ENCODE measurements at regions not wholly inside any gene's neighbourhood (a gene's known extent, or its start where the extent isn't known, plus 50 kb on each side); places are given as distances from the start of the nearest gene placed in this dataset.

DNA sequence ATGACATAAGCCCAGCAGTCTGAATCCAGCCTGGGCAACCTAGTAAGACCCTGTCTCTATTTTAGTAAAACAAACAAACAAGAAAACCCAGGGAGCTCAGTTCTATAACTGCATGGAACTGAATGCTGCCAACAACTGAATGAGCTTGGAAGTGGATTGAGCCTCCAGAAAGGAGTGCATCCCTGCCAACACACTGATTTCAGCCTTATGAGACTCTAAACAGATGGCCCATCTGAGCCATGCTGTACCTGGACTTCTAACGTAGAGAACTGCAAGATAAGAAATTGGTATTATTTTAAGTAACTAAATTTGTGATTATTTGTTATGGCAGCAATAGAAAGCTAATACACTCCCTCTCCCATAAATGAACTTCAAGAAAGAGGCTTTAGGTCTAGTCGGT lies 150.4 kb upstream of the RAI14 start:
- no peak overlapping the region for H3K27ac ChIP-seq
- TF ChIP-seq, protein P1, sequence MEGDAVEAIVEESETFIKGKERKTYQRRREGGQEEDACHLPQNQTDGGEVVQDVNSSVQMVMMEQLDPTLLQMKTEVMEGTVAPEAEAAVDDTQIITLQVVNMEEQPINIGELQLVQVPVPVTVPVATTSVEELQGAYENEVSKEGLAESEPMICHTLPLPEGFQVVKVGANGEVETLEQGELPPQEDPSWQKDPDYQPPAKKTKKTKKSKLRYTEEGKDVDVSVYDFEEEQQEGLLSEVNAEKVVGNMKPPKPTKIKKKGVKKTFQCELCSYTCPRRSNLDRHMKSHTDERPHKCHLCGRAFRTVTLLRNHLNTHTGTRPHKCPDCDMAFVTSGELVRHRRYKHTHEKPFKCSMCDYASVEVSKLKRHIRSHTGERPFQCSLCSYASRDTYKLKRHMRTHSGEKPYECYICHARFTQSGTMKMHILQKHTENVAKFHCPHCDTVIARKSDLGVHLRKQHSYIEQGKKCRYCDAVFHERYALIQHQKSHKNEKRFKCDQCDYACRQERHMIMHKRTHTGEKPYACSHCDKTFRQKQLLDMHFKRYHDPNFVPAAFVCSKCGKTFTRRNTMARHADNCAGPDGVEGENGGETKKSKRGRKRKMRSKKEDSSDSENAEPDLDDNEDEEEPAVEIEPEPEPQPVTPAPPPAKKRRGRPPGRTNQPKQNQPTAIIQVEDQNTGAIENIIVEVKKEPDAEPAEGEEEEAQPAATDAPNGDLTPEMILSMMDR (conservative IDR thresholded peaks at IDR 0.05) = no peak

DNA sequence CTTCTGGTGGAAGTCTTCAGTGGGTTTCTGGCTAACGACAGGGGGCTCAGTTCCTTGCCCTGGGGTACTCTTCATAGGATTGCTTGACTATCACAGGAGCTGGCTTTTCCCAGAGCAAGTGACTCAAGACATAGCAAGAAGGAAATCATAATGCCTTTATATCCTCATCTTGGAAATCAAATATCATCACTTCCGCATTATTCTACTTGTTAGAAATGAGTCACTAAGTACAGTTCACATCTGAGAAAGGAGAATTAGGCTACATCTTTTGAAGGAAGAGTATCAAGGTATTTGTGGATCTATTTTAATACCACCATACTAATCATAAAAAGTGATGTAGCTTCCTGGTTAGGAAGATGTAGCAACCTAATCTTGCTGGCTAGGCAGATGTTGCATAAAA lies 148.2 kb upstream of the RAI14 start:
- TF ChIP-seq, protein P1 (conservative IDR thresholded peaks at IDR 0.05) = no peak
- H3K27ac ChIP-seq = no peak overlapping the region; the same call in 1 of the 2 replicates

DNA sequence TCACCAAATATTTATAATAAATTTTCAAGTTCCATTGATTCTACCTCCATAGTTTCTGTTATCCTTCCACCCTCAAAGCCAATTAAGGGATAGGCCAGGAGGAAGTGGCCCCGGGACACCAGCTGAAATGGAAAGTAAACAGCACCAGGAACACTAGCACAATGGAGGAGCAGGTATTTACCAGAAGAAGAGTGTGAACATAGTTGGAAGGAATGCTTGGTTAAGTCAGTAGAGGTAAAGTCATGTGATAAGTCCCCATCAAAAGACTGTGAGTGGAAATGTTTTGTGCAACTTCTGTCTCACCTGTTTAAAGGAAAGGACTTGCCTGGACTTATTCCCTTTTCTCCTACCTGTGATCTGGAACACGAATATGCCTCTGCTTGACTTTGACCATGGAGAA lies 146.7 kb upstream of the RAI14 start:
- TF ChIP-seq, protein P1 (conservative IDR thresholded peaks at IDR 0.05) = no peak

DNA sequence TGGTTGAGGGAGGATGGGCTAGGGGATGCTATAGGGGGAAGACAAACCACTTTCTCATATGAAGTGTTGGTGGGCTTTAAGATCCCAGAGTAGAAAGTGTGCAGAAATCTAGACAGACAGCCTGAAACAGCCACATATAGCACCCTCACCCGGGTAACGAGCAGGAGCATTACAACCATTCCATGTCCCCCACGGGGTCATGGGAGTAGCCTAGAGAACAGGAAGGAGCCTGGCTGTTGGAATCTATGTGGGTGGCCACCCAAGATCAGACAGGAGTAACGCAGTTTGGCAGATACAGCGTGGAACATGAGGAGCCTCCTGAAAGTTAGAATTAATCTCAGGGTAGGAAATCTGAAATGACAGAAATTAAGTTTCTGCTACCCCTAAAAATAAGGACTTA lies 146.1 kb upstream of the RAI14 start:
- H3K27ac ChIP-seq = peak overlapping the region; percentile 90
- TF ChIP-seq, protein P1 (conservative IDR thresholded peaks at IDR 0.05) = no peak

More for the DNA sequence above, 146.7 kb upstream of the RAI14 start:
- H3K27ac ChIP-seq = peak overlapping the region; percentile 90

DNA sequence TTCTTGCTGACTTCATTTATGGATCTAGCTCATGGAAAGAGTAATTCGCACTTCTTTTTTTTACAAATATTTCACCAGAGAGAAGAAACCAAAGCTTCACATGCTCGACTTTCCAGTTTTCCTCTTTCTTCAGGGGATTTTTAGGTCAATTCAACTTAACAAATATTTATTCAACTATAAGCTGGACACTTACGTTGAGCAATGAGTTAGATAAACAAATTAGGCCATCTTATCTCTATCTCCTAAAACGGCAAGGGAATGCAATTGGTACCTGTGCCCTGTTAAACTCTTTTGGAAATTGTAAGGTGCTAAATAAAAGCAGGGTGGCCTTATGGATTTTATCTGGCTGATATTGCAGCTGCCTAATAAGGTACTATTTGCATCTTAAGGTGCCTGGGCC lies 145.1 kb upstream of the RAI14 start:
- TF ChIP-seq, protein P1 (conservative IDR thresholded peaks at IDR 0.05) = no peak
- peak overlapping the region; percentile 90 for H3K27ac ChIP-seq

DNA sequence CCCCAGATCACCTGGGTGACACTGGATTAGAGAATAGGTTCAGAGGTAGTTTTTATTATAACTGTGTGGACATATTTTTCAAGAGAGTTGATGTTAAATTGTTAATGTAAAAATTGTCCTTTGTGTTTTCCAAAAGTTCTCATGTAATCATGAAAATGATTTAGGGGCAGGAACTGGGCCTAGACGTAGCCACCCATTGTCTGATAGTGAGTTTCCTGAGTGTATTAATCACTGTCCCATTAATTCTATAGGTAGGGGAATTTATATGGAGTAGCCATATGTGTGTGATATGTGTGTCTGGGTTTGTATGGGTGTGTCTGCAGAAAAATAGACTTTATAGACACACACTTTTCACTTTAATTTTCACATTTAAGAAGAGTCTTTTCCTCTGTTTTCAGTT lies 144.6 kb upstream of the RAI14 start:
- TF ChIP-seq, protein P1 (conservative IDR thresholded peaks at IDR 0.05) = no peak
- peak overlapping the region; percentile 90 for H3K27ac ChIP-seq

DNA sequence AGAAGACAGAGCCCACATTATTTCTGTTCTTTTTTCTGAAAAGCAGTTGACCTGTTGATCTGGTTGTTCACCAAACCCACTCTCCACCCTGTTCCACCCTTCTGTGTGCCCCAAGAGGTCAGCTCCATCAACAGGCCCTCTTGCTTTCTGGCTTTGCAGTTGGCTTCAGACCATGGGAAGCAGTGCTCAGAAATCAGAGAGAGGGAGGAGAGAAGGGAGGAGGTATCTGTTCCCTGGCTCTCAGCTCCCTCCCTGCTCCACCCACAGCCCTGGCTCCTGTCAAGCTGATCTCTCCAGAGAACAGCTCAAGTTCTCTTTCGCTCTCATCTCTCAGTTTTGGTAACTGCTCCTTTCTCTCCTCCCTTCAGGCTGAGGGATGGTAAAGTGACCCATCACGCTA lies 144.2 kb upstream of the RAI14 start:
- peak overlapping the region; percentile 90 for H3K27ac ChIP-seq
- TF ChIP-seq, protein P1 (conservative IDR thresholded peaks at IDR 0.05) = no peak

DNA sequence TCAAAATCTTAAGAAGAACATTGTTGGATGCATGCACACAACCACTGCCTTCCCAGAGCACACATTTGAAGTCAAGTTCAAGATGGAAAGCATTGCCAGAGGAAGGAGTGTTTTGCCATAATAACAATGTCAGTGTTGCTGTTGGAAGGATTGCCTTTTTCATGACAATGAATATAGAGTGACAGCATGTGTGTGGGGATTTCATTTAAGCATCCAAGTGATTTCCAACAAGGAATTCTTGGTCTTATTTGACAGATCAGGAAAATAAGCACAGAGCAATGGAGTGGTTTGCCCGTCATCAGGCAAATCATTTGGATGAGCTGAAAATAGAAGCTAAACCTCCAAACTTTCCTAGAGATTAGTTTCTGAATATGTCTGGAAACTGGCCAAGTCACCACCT lies 140.0 kb upstream of the RAI14 start:
- no peak overlapping the region for H3K27ac ChIP-seq
- TF ChIP-seq, protein P1 (conservative IDR thresholded peaks at IDR 0.05) = no peak

Measured in VCaP (cell line).